Esophagus squamous epithelium (tissue), 5 donors: ENCODE measurements at regions not wholly inside any gene's neighbourhood (a gene's known extent, or its start where the extent isn't known, plus 50 kb on each side); places are given as distances from the start of the nearest gene placed in this dataset.

Experiments used
- DNase-seq: peaks from one replicate; lab custom pipeline; 2025; lab: John Stamatoyannopoulos, UW
- H3K27ac ChIP-seq, 4 donors: fragments of 200-600 bp; sonication (generic); one replicate each; pipeline ENCODE4 v1.5.1; 2016 to 2019; ENCODE audit warnings: mild to moderate bottlenecking in 1 of 4
- H3K27me3 ChIP-seq, 4 donors: fragments of 200-600 bp; sonication (generic); 1 replicate in 3 of 4; 2 replicates in 1 of 4; pipeline versions ENCODE4 v1.5.1 to v1.6.0; 2017 to 2021; ENCODE audit warnings: antibody characterized with exemption in 1 of 4
- H3K36me3 ChIP-seq, 3 donors: fragments of 200-600 bp; sonication (generic); one replicate each; pipeline ENCODE4 v1.5.1; 2016 to 2019
- H3K4me1 ChIP-seq, 3 donors: fragments of 200-600 bp; sonication (generic); one replicate each; pipeline ENCODE4 v1.5.1; 2017 to 2019
- H3K4me3 ChIP-seq, 4 donors: fragments of 200-600 bp; sonication (generic); 1 replicate in 3 of 4; 2 replicates in 1 of 4; pipeline ENCODE4 v1.5.1; 2016 to 2019; ENCODE audit warnings: mild to moderate bottlenecking in 2 of 4, moderate library complexity in 1 of 4
- H3K9me3 ChIP-seq, 3 donors: fragments of 200-600 bp; sonication (generic); one replicate each; pipeline ENCODE4 v1.5.1; 2016 to 2019
- CTCF ChIP-seq, 6 experiments: fragments of 450-650 bp in 4 of 6; fragments of 200-600 bp in 2 of 6; sonication (generic) in 2 of 6; IDR thresholded peaks; one replicate each; pipeline ENCODE4 v1.5.1; 2016 to 2019; ENCODE audit warnings: antibody characterized with exemption in 6 of 6, mild to moderate bottlenecking in 4 of 6, moderate library complexity in 4 of 6
- POLR2A ChIP-seq, 4 donors: fragments of 450-650 bp; IDR thresholded peaks; one replicate each; pipeline ENCODE4 v1.6.1; 2017; ENCODE audit warnings: antibody characterized with exemption in 4 of 4, mild to moderate bottlenecking in 4 of 4, moderate library complexity in 3 of 4
- WGBS, 2 donors: methylation state at CpG; one replicate each; pipeline ENCODE4 v1.1.5; 2018; 5-methylcytosine and 5-hydroxymethylcytosine counted together
- intact Hi-C: fragments of 100-400 bp; cut with DNase I; formaldehyde crosslinking; loops from one replicate; pipeline ENCODE4 v1.15.0; 2022
- donor health status: DM: yes; HTN: yes; CAD: no.

DNA sequence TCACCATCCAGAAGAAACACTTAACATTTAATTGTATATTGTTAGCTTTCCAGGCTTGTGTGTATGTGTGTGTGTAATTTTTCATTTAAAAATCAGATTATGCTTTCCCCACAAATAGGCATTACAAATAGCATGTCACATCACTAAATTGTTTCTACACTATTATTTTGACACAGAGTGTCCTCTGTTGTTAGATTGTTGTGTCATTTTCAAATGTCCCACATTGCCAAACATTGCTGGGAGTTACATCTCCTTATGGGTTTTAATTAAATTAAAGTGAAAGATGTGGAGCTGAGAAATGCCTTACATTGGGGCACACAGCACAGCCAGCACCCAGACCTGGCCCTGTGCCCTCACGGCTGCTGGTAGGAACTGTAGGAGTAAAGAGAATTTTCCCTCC lies 295.6 kb downstream of the ZEB1 start:
- Histone ChIP-seq H3K9me3 (no peaks in the 10 kb centered on the region), H3K27me3 (no peaks in the 10 kb centered on the region), H3K4me1 (peaks cover 10 to 17% (median 17%) of the 10 kb centered on the region in 3 donors), H3K27ac (no peak overlapping the region), H3K36me3 (no peaks in the 10 kb centered on the region), H3K4me3 (no peak overlapping the region)
- no peak for TF ChIP-seq POLR2A (IDR thresholded peaks at IDR 0.05)
- TF ChIP-seq CTCF (IDR thresholded peaks at IDR 0.05) = no peak
- intact Hi-C loops = no loop called here
- WGBS, 2 donors = 76 to 100% methylated on average over 1 of the region's 1 CpG
- no peak for DNase-seq

GRCh38 chr10:31612082-31612481 lies 293.1 kb downstream of the ZEB1 start:
- no peak for DNase-seq
- H3K36me3 ChIP-seq = no peaks in the 10 kb centered on the region
- no peaks in the 10 kb centered on the region for H3K9me3 ChIP-seq
- intact Hi-C loops = no loop called here
- no peaks in the 10 kb centered on the region for H3K27me3 ChIP-seq
- no peaks in the 10 kb centered on the region for H3K4me1 ChIP-seq
- H3K27ac ChIP-seq = no peak overlapping the region
- no peak for TF ChIP-seq CTCF (IDR thresholded peaks at IDR 0.05)
- TF ChIP-seq POLR2A (IDR thresholded peaks at IDR 0.05) = no peak
- H3K4me3 ChIP-seq = no peak overlapping the region
- WGBS, 2 donors = 57 to 61% methylated on average over 4 of the region's 4 CpGs

GRCh38 chr10:31611161-31611560 lies 292.1 kb downstream of the ZEB1 start:
- Histone ChIP-seq H3K27me3 (no peaks in the 10 kb centered on the region), H3K36me3 (no peaks in the 10 kb centered on the region), H3K27ac (no peak overlapping the region), H3K9me3 (no peaks in the 10 kb centered on the region), H3K4me1 (peaks cover 0 to 5% (median 0%) of the 10 kb centered on the region in 3 donors), H3K4me3 (no peak overlapping the region)
- 88 to 91% methylated on average over 7 of the region's 7 CpGs for WGBS, 2 donors
- TF ChIP-seq CTCF (IDR thresholded peaks at IDR 0.05) (no peak), POLR2A (IDR thresholded peaks at IDR 0.05) (no peak)
- no peak for DNase-seq
- intact Hi-C loops = no loop called here

DNA sequence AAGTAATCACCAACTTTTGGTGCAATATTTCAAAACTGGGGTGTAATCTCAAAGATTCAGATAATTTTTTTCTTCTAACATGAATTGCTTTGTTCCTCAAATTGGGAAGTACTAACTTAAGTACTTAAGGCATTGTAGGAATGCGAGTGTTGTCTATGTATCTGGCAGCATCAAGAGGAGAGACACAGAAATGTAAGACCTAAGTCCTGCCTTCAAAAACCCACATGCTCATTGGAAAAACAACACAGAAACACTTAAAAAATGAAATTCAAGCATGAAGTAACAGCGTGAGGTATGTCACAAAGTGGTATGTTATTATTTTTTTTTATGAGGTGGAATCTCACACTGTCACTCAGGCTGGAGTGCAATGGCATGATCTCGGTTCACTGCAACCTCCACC lies 288.5 kb downstream of the ZEB1 start:
- Histone ChIP-seq H3K4me1 (peaks cover 5 to 31% (median 12%) of the 10 kb centered on the region in 3 donors), H3K36me3 (no peaks in the 10 kb centered on the region), H3K9me3 (no peaks in the 10 kb centered on the region), H3K27ac (no peak overlapping the region), H3K27me3 (peaks cover 0 to 8% (median 0%) of the 10 kb centered on the region in 4 donors), H3K4me3 (no peak overlapping the region)
- 79 to 83% methylated on average over 3 of the region's 3 CpGs for WGBS, 2 donors
- intact Hi-C loops = no loop called here
- no peak for DNase-seq
- TF ChIP-seq POLR2A (IDR thresholded peaks at IDR 0.05) = no peak
- no peak for TF ChIP-seq CTCF (IDR thresholded peaks at IDR 0.05)

DNA sequence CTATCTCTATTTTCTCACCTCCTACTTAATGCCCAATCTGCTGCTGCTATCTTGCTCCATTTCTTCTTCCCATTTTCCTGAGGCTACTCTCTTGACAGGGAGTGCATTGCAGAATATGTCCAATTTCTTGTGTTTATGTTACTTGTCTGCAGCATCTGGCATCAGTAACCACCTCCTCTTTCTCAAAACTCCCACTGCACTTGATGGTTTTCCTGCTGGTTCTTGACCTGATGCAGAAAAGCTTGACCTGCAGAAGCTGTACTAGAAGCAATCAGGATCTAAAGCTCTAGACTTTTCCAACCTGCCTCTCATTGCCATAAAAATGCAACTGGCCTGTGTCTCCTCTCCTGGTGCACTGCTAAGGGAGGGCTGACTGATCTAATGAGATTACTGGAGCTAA lies 287.8 kb downstream of the ZEB1 start:
- H3K27ac ChIP-seq = no peak overlapping the region
- no peaks in the 10 kb centered on the region for H3K9me3 ChIP-seq
- peaks cover 0 to 8% (median 0%) of the 10 kb centered on the region in 4 donors for H3K27me3 ChIP-seq
- peaks cover 5 to 34% (median 12%) of the 10 kb centered on the region in 3 donors for H3K4me1 ChIP-seq
- DNase-seq = no peak
- H3K4me3 ChIP-seq = no peak overlapping the region
- H3K36me3 ChIP-seq = no peaks in the 10 kb centered on the region
- TF ChIP-seq POLR2A (IDR thresholded peaks at IDR 0.05) = no peak
- no peak for TF ChIP-seq CTCF (IDR thresholded peaks at IDR 0.05)
- intact Hi-C loops = no loop called here
